ENCODE measurements at regions not wholly inside any gene's neighbourhood (a gene's known extent, or its start where the extent isn't known, plus 50 kb on each side); places are given as distances from the start of the nearest gene placed in this dataset.

GRCh38 chr11:11056749-11057471, 199.1 kb upstream of the ZBED5 start:
- WGBS (ENCODE audit: insufficient coverage) = 63% methylated on average over 1 of the region's 2 CpGs
- Histone ChIP-seq H3K27ac (ENCODE audit: low read length) (no peak overlapping the region), H3K9me3 (peaks cover 2% of the 10 kb centered on the region), H3K4me3 (ENCODE audit: control insufficient read depth in 1 of 2, extremely low read depth in 1 of 2, low read length in 1 of 2) (no peak overlapping the region), H3K4me1 (ENCODE audit: control insufficient read depth in 1 of 2, extremely low read depth in 1 of 2, insufficient read depth in 2 of 2, low read length in 2 of 2) (no peaks in the 10 kb centered on the region), H3K27me3 (replicated peaks in 1 of 2; ENCODE audit: control insufficient read depth in 2 of 2, extremely low read depth in 1 of 2, insufficient read depth in 2 of 2, low read length in 1 of 2) (no peaks in the 10 kb centered on the region), H3K36me3 (ENCODE audit: control insufficient read depth in 2 of 2, extremely low read depth in 1 of 2, insufficient read depth in 1 of 2, low read length in 1 of 2) (no peaks in the 10 kb centered on the region)
- ChIA-PET CTCF (interaction anchor here in 1 of 2 donors (0.7 kb wide), 1 partner anchor 101 kb away, joined by 3 read pairs; no protein-coding TSS in a partner anchor), POLR2A (no interaction called here)
- Mint-ChIP-seq H3K36me3 (peaks cover 16% of the 10 kb centered on the region), H3K4me1 (no peaks in the 10 kb centered on the region), H3K27ac (no peak overlapping the region), H3K4me3 (no peak overlapping the region), H3K9me3 (peaks cover 14 to 39% (median 25%) of the 10 kb centered on the region in 3 donors), H3K27me3 (peaks cover 0 to 1% of the 10 kb centered on the region in 2 donors)
- DNase-seq = no peak
- ATAC-seq (replicated peaks in 1 of 4) = no peak

- peaks cover 16% of the 10 kb centered on the region for H3K36me3 Mint-ChIP-seq
- Histone ChIP-seq H3K27ac (ENCODE audit: low read length) (no peak overlapping the region), H3K9me3 (peaks cover 2% of the 10 kb centered on the region), H3K36me3 (ENCODE audit: control insufficient read depth in 2 of 2, extremely low read depth in 1 of 2, insufficient read depth in 1 of 2, low read length in 1 of 2) (no peaks in the 10 kb centered on the region), H3K27me3 (replicated peaks in 1 of 2; ENCODE audit: control insufficient read depth in 2 of 2, extremely low read depth in 1 of 2, insufficient read depth in 2 of 2, low read length in 1 of 2) (no peaks in the 10 kb centered on the region), H3K4me3 (ENCODE audit: control insufficient read depth in 1 of 2, extremely low read depth in 1 of 2, low read length in 1 of 2) (no peak overlapping the region), H3K4me1 (ENCODE audit: control insufficient read depth in 1 of 2, extremely low read depth in 1 of 2, insufficient read depth in 2 of 2, low read length in 2 of 2) (no peaks in the 10 kb centered on the region)
- DNase-seq (no peak), ATAC-seq (replicated peaks in 1 of 4) (no peak)
- H3K4me1 Mint-ChIP-seq = no peaks in the 10 kb centered on the region
- H3K27me3 Mint-ChIP-seq = peaks cover 0 to 1% of the 10 kb centered on the region in 2 donors
- H3K27ac Mint-ChIP-seq = no peak overlapping the region
- WGBS (ENCODE audit: insufficient coverage) = no CpG with 5 or more reads among the region's 1 CpG
- POLR2A ChIA-PET = no interaction called here
- peaks cover 14 to 39% (median 25%) of the 10 kb centered on the region in 3 donors for H3K9me3 Mint-ChIP-seq
- no peak overlapping the region for H3K4me3 Mint-ChIP-seq
- CTCF ChIA-PET = no interaction called here
These were observed 198.5 kb upstream of the ZBED5 start for GRCh38 chr11:11056316-11056715.

GRCh38 chr11:11047851-11048610, 190.2 kb upstream of the ZBED5 start:
- Histone ChIP-seq H3K36me3 (ENCODE audit: control insufficient read depth in 2 of 2, extremely low read depth in 1 of 2, insufficient read depth in 1 of 2, low read length in 1 of 2) (no peaks in the 10 kb centered on the region), H3K4me3 (ENCODE audit: control insufficient read depth in 1 of 2, extremely low read depth in 1 of 2, low read length in 1 of 2) (no peak overlapping the region), H3K9me3 (no peaks in the 10 kb centered on the region), H3K27me3 (replicated peaks in 1 of 2; ENCODE audit: control insufficient read depth in 2 of 2, extremely low read depth in 1 of 2, insufficient read depth in 2 of 2, low read length in 1 of 2) (peaks cover 0 to 6% of the 10 kb centered on the region in 2 experiments), H3K27ac (ENCODE audit: low read length) (no peak overlapping the region), H3K4me1 (ENCODE audit: control insufficient read depth in 1 of 2, extremely low read depth in 1 of 2, insufficient read depth in 2 of 2, low read length in 2 of 2) (no peaks in the 10 kb centered on the region)
- no peaks in the 10 kb centered on the region for H3K9me3 Mint-ChIP-seq
- no peak overlapping the region for H3K27ac Mint-ChIP-seq
- ChIA-PET POLR2A (no interaction called here), CTCF (interaction anchor here (0.5 to 1.0 kb wide), 2 partner anchors 65 to 258 kb away, joined by 5 to 9 read pairs; no protein-coding TSS in a partner anchor)
- ATAC-seq (replicated peaks in 1 of 4) = no peak
- H3K4me1 Mint-ChIP-seq = no peaks in the 10 kb centered on the region
- WGBS (ENCODE audit: insufficient coverage) = 60% methylated on average over 1 of the region's 2 CpGs
- no peak for DNase-seq
- no peaks in the 10 kb centered on the region for H3K36me3 Mint-ChIP-seq
- H3K4me3 Mint-ChIP-seq = no peak overlapping the region
- H3K27me3 Mint-ChIP-seq = no peaks in the 10 kb centered on the region

- ChIA-PET CTCF (no interaction called here), POLR2A (interaction anchor here in 1 of 2 donors (0.6 kb wide), 1 partner anchor 132 kb away, joined by 5 read pairs; no protein-coding TSS in a partner anchor)
- ATAC-seq (replicated peaks in 1 of 4) (no peak), DNase-seq (no peak)
- Mint-ChIP-seq H3K36me3 (no peaks in the 10 kb centered on the region), H3K27me3 (no peaks in the 10 kb centered on the region), H3K27ac (no peak overlapping the region), H3K4me3 (no peak overlapping the region), H3K9me3 (no peaks in the 10 kb centered on the region), H3K4me1 (no peaks in the 10 kb centered on the region)
- H3K36me3 ChIP-seq (ENCODE audit: control insufficient read depth in 2 of 2, extremely low read depth in 1 of 2, insufficient read depth in 1 of 2, low read length in 1 of 2) = no peaks in the 10 kb centered on the region
- H3K27me3 ChIP-seq (replicated peaks in 1 of 2; ENCODE audit: control insufficient read depth in 2 of 2, extremely low read depth in 1 of 2, insufficient read depth in 2 of 2, low read length in 1 of 2) = peaks cover 0 to 6% of the 10 kb centered on the region in 2 experiments
- no peak overlapping the region for H3K4me3 ChIP-seq (ENCODE audit: control insufficient read depth in 1 of 2, extremely low read depth in 1 of 2, low read length in 1 of 2)
- H3K9me3 ChIP-seq = no peaks in the 10 kb centered on the region
- H3K27ac ChIP-seq (ENCODE audit: low read length) = no peak overlapping the region
- no peaks in the 10 kb centered on the region for H3K4me1 ChIP-seq (ENCODE audit: control insufficient read depth in 1 of 2, extremely low read depth in 1 of 2, insufficient read depth in 2 of 2, low read length in 2 of 2)
- WGBS (ENCODE audit: insufficient coverage) = 83% methylated on average over 4 of the region's 4 CpGs
These were observed 188.9 kb upstream of the ZBED5 start for GRCh38 chr11:11046781-11047180.

GRCh38 chr11:11045156-11045930, 187.5 kb upstream of the ZBED5 start:
- Mint-ChIP-seq H3K36me3 (no peaks in the 10 kb centered on the region), H3K4me3 (no peak overlapping the region), H3K9me3 (no peaks in the 10 kb centered on the region), H3K27ac (no peak overlapping the region), H3K4me1 (peaks cover 0 to 2% (median 0%) of the 10 kb centered on the region in 3 donors), H3K27me3 (no peaks in the 10 kb centered on the region)
- no peaks in the 10 kb centered on the region for H3K4me1 ChIP-seq (ENCODE audit: control insufficient read depth in 1 of 2, extremely low read depth in 1 of 2, insufficient read depth in 2 of 2, low read length in 2 of 2)
- peaks cover 0 to 6% of the 10 kb centered on the region in 2 experiments for H3K27me3 ChIP-seq (replicated peaks in 1 of 2; ENCODE audit: control insufficient read depth in 2 of 2, extremely low read depth in 1 of 2, insufficient read depth in 2 of 2, low read length in 1 of 2)
- no peak overlapping the region for H3K27ac ChIP-seq (ENCODE audit: low read length)
- no peak overlapping the region for H3K4me3 ChIP-seq (ENCODE audit: control insufficient read depth in 1 of 2, extremely low read depth in 1 of 2, low read length in 1 of 2)
- ChIA-PET POLR2A (no interaction called here), CTCF (interaction anchor here (0.8 to 0.9 kb wide), 2 partner anchors 17 to 109 kb away, joined by 3 to 5 read pairs; no protein-coding TSS in a partner anchor)
- DNase-seq (no peak), ATAC-seq (replicated peaks in 1 of 4) (no peak)
- H3K36me3 ChIP-seq (ENCODE audit: control insufficient read depth in 2 of 2, extremely low read depth in 1 of 2, insufficient read depth in 1 of 2, low read length in 1 of 2) = no peaks in the 10 kb centered on the region
- H3K9me3 ChIP-seq = no peaks in the 10 kb centered on the region
- 80% methylated on average over 5 of the region's 6 CpGs for WGBS (ENCODE audit: insufficient coverage)

DNA sequence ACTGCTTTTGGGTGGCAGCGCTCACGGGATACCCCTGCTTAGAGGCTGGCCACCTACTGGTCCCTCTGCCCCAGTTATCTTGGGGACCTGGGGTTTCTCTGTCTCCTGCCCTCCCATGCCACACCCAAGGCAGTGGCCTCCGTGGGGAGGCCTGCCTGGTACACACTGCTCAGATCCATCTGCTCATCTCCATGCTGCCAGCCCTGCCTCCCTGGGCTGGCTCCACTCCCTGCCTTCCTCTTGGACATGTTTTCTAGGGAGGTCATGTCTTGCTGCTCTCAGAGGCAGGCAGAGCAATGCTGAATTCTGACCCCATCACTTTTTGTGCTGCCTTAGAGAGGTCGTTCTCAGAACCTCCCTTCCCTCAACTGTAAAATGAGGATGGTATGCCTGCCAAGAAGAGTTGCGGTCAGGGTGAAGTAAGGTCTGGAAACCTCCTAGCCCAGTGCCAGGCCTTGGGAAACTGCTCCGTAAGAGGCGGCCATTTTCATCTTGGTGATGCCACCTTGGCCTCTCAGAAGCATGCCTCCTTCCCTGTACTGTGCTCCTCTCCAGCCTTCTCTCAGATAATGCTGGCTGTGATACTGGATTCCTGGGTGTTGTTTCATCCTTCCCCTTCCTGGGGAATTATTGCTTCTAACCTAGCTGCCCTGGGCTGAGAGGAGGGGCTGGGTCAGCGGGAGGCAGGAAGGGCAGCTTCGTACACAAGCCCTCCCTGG, 186.4 kb upstream of the ZBED5 start:
- DNase-seq = no peak
- H3K4me3 ChIP-seq (ENCODE audit: control insufficient read depth in 1 of 2, extremely low read depth in 1 of 2, low read length in 1 of 2) = no peak overlapping the region
- peaks cover 0 to 7% (median 0%) of the 10 kb centered on the region in 3 donors for H3K4me1 Mint-ChIP-seq
- 100% methylated on average over 5 of the region's 9 CpGs for WGBS (ENCODE audit: insufficient coverage)
- peaks cover 0 to 6% of the 10 kb centered on the region in 2 experiments for H3K27me3 ChIP-seq (replicated peaks in 1 of 2; ENCODE audit: control insufficient read depth in 2 of 2, extremely low read depth in 1 of 2, insufficient read depth in 2 of 2, low read length in 1 of 2)
- no peaks in the 10 kb centered on the region for H3K9me3 Mint-ChIP-seq
- H3K4me1 ChIP-seq (ENCODE audit: control insufficient read depth in 1 of 2, extremely low read depth in 1 of 2, insufficient read depth in 2 of 2, low read length in 2 of 2) = no peaks in the 10 kb centered on the region
- H3K27me3 Mint-ChIP-seq = no peaks in the 10 kb centered on the region
- H3K4me3 Mint-ChIP-seq = no peak overlapping the region
- H3K36me3 Mint-ChIP-seq = no peaks in the 10 kb centered on the region
- no peak for ATAC-seq (replicated peaks in 1 of 4)
- no peaks in the 10 kb centered on the region for H3K9me3 ChIP-seq
- ChIA-PET CTCF (interaction anchor here in 1 of 2 donors (0.9 kb wide), 1 partner anchor 110 kb away, joined by 3 read pairs; no protein-coding TSS in a partner anchor), POLR2A (no interaction called here)
- no peak overlapping the region for H3K27ac ChIP-seq (ENCODE audit: low read length)
- no peaks in the 10 kb centered on the region for H3K36me3 ChIP-seq (ENCODE audit: control insufficient read depth in 2 of 2, extremely low read depth in 1 of 2, insufficient read depth in 1 of 2, low read length in 1 of 2)
- H3K27ac Mint-ChIP-seq = no peak overlapping the region
